Glomerular visceral epithelial cell (primary cell): ENCODE measurements at regions not wholly inside any gene's neighbourhood (a gene's known extent, or its start where the extent isn't known, plus 50 kb on each side); places are given as distances from the start of the nearest gene placed in this dataset.

ENCODE experiments used
- DNase-seq: peaks from one replicate; pipeline ENCODE4 v3.0.0-alpha.2; 2016; ENCODE audit errors: extremely low spot score

DNA sequence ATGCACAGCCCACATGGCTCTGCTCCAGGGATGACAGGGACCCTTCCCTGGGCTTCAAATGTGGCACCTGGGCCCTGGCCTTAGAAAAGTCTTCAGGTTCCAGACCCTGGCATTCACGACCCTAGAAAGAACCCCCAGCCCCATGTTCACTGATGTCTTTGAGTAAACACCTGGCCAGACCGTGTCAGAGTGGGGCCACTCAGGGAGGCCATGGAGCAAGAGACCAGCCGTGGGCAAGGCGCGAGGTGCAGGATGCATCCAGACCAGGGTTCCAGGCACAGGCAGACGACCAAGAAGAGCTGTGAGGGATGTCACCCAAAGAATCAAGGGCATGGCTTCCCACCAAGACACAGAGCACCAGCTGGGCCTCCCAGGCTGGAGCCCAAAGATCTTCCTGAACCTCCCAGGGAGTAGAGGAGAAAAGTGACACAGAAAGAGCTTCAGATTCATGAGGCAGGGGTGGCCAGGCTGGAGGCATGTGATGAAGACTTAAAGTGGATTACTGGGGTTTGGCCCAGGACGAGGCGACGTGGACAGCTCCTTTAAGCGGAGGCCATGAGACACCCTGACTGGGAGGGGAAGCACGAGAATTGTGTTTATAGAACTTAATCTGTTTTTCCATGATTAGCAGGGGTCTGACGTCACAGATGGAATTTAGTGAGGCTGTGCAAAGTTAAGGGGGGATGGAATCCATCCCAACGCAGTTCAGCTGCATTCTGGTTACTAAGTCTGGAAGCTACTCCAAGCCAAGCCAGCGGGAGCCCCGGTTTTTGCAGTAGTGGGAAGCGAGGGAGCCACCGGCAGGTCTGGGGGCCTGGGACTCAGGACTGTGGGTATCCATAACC, 61.6 kb downstream of the ARL6IP4 start:
- no peak for DNase-seq

DNA sequence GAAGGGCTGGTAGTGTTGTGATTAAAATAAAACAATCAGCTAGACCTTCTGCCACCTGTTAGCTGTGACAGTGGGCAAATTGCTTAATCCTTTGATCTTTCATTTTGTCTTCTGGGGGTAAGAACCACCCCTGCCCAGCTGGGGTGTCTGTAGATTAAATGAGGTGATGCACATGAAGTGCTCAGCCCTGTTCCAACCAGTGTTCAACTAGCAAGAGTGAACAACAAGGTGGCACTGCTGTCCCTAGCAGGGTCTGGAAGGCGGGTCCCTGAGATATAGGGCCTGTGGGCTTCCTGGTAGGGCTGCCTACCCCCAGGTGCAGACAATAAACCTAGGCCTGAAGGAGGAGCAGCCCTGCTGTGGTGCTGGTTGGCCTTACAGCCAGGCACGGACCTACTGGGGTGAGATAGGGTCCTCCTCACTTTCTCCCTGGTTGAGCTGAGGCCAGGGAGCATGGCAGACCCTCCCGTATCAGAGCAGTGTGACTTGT, 60.6 kb downstream of the ARL6IP4 start:
- DNase-seq = no peak

GRCh38 chr12:123040106-123040505, 59.6 kb downstream of the ARL6IP4 start:
- no peak for DNase-seq

DNA sequence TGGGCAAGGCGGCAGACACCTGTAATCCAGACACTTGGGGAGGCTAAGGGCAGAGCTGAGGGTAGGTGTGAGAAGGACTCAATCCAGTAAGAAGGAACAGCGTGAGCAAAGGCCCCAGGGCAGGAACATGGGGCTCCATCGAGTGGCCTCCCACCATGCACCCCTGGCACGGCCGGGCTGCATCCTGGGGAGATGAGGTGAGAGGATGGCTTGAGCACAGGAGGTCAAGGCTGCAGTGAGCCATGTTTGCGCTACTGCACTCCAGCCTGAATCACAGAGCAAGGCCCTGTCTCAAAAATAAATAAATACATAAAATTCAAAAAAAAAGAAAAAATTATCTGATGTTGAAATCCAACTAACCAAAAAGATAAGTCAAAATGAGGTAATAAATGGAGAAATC, 58.5 kb downstream of the ARL6IP4 start:
- DNase-seq = no peak

DNA sequence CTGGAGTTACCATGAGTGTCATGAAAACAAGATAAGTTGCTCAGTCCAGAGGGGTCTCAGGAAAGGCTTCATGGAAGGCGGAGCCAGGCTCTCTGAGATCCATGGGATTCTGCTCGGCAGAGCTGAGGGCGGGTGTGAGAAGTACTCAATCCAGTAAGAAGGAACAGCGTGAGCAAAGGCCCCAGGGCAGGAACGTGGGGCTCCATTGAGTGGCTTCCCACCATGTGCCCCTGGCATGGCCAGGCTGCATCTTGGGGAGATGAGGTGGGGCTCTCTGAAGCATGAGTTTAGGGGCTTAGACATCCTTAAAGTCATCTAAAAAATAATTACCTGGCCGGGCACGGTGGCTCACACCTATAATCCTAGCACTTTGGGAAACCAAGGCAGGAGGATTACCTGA, 58.0 kb downstream of the ARL6IP4 start:
- DNase-seq = no peak

DNA sequence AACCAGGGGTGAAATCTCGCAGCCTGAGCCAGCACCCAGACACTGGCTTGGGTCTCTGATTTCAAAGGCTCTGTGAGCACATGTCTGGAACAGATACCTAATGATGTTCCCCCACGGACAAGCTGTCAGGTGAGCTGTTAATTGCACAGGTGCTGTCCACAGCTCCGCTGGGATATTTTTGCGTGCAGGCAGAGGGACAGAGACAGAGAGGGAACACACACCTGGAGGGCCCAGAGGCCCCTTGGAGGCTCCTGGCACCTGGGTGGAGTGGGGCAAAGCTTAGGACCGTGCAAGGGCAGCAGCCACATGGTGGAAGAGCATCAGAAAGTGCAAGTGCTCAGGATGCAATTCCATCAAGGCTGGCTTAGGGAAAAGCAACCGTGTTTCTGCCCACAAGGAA, 57.3 kb downstream of the ARL6IP4 start:
- no peak for DNase-seq

GRCh38 chr12:123036466-123037285, 56.2 kb downstream of the ARL6IP4 start:
- DNase-seq = no peak

- DNase-seq = no peak
Observed at GRCh38 chr12:123035841-123036240, 55.4 kb downstream of the ARL6IP4 start.

DNA sequence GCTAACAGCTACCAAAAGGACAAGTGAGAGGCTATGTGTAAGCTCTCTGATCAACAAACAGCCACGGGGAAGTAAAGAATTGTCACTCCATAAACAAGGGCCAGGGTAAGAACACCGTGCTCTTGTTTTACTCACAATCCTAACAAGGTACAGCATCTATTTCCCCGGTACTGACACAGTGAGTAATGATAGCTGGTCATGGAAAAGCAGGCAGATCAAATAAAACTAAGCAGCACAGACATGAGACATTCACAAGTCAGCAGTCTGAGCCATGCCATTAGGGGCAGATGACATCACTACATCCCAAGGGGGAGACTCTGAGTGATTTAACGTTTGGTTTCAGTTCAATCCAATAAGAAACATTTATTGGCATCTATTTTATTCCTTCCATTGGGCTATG, 54.4 kb downstream of the ARL6IP4 start:
- DNase-seq = peak; percentile 48

DNA sequence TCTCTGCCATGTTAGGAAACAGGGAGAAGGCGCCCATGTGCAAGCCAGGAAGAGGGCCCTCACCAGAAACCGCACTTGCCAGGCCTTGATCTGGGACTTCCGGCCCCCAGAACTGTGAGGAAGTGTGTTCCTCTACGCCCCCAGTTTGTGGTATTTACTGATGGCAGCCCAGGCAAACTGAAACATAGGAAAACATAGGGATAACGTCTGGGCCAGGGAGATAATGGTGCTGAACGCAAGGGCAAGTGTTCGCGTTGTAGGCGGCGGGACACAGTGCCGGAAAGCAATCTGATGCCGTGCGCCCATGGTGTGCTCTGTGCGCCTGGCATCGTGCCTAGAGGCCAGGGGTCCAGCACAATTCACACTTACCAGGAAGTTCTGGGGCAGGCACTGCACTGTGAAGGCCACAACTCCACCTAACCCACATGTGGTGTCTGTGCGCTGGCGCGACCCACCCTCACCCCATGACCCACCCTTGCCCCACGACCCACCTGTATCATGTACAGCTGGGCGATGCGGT, 53.6 kb downstream of the ARL6IP4 start:
- DNase-seq = no peak

DNA sequence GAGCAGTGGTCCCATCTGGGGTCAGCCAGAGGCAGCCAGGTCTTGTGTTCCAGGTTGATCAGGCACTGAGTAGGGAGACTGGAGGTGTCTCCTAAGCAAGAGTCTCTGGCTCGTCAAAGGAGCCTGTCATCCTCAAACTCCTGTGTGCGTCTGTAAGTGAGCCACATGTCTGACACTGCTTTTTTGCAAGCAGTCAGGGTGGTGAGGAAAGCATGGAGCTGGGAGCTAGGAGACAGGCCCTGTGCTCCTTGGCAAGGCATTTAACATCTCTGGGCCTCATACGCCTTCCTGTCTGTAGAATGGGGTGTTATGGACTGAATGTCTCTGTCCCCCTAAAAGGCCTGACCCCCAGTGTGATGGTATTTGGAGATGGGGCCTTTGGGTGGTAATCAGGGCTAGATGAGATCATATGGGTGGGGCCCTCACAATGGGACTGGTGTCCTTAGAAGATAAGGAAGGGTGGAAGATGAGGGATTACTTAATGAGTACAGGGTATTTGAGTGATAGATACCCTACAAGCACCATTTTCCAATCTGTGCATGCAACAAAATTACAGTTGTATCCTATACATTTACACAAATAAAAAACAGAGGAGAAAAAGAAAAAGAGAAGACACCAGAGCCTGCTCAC, 53.0 kb downstream of the ARL6IP4 start:
- no peak for DNase-seq

- no peak for DNase-seq
Observed at GRCh38 chr12:123032736-123033391, 52.4 kb downstream of the ARL6IP4 start.
